ENCODE measurements at regions not wholly inside any gene's neighbourhood (a gene's known extent, or its start where the extent isn't known, plus 50 kb on each side); places are given as distances from the start of the nearest gene placed in this dataset.

DNA sequence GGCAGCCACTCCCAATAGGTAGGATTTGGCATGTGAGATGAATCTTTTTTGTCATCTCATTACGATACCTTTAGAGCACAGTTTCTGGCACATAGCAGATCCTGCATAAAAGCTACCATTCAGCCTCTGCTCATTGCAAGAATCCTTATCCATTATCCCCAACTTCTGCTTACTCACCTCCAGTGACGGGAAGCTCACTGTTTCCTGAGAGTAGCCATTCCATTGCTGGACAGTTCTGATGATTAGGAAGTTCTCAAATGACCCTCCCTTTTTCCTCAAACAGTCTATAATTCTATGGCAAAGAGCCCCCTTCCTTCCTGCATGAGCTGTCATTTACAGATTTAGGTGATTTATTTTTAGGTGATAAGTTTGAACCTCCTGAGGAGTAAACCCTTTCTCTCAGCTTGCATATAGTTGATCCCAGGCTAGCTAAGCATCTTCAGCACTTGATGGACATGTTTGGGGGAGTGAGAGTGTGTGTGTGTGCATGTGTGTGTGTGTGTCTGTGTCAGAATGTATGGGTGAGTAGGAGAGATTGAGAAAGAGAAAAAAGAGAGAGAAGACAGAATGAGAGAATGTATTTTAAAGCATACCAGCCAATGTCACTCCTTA, 109.7 kb downstream of the LSM3 start:
- no peak overlapping the region for H3K27ac ChIP-seq
- no peak overlapping the region for H3K9ac ChIP-seq (ENCODE audit: insufficient read length)
- TF ChIP-seq POLR2AphosphoS5 (IDR thresholded peaks at IDR 0.05; ENCODE audit: borderline replicate concordance, low read depth, low read length) (no peak), FOXP2 (optimal IDR thresholded peaks at IDR 0.05; ENCODE audit: control extremely low read depth, extremely low read length, insufficient read depth) (no peak), EZH2 (IDR thresholded peaks at IDR 0.05) (no peak)
- no peak overlapping the region for H3K4me3 ChIP-seq
- no peak for DNase-seq (ENCODE audit: low read depth, low spot score)
- no peaks in the 10 kb centered on the region for H3K9me3 ChIP-seq (ENCODE audit: low read depth, low read length)
- H3K36me3 ChIP-seq (ENCODE audit: insufficient read depth, low read length): no peaks in the 10 kb centered on the region

- Histone ChIP-seq H3K36me3 (ENCODE audit: insufficient read depth, low read length) (no peaks in the 10 kb centered on the region), H3K9me3 (ENCODE audit: low read depth, low read length) (no peaks in the 10 kb centered on the region), H3K9ac (ENCODE audit: insufficient read length) (no peak overlapping the region), H3K4me3 (no peak overlapping the region), H3K27ac (no peak overlapping the region)
- DNase-seq (ENCODE audit: low read depth, low spot score): no peak
- TF ChIP-seq EZH2 (IDR thresholded peaks at IDR 0.05): no peak
- no peak for TF ChIP-seq FOXP2 (optimal IDR thresholded peaks at IDR 0.05; ENCODE audit: control extremely low read depth, extremely low read length, insufficient read depth)
- TF ChIP-seq POLR2AphosphoS5 (IDR thresholded peaks at IDR 0.05; ENCODE audit: borderline replicate concordance, low read depth, low read length): no peak
Observed at GRCh38 chr3:14288833-14289451, 110.3 kb downstream of the LSM3 start.

DNA sequence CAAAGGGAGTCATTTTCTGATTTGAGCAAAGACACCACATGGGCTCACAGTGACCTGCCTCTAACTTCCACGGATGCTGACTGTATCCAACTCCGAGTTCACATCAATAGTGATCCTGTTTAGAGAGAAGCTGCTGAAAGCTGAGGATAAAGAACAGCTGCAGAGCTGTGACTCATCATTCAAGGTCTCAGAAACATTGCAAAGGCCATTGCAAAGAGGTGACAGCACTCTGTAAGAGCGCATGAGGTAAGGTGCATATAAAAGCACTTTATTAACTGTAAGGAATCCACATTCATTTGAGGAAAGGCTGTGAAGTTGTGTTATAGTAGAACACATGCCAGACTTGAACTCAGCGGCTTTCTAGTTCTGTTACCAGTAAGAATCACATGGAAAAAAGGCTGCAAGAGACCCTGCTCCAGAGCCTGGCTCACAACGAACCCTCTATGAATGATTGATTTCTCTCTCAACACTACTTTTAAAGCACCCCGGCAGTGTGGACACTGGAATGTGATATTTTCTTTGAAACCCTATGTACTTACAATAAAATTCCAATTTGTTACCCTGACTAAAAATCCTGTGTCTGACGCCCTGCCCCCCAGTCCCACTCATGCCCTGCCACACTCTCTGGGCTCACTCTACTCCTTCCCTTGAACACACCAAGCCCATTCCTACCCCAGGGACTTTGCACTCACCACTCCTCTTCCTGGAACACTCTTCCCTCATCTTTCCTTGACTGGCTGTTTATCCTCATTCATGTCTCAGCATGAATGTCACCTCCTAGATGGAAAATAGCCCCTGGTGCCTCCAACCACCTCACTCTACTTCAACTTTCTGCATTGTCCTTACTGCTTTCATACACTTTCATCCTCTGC, 111.2 kb downstream of the LSM3 start:
- Histone ChIP-seq H3K9ac (ENCODE audit: insufficient read length) (no peak overlapping the region), H3K36me3 (ENCODE audit: insufficient read depth, low read length) (no peaks in the 10 kb centered on the region), H3K9me3 (ENCODE audit: low read depth, low read length) (no peaks in the 10 kb centered on the region), H3K27ac (no peak overlapping the region), H3K4me3 (no peak overlapping the region)
- TF ChIP-seq FOXP2 (optimal IDR thresholded peaks at IDR 0.05; ENCODE audit: control extremely low read depth, extremely low read length, insufficient read depth) (no peak), POLR2AphosphoS5 (IDR thresholded peaks at IDR 0.05; ENCODE audit: borderline replicate concordance, low read depth, low read length) (no peak), EZH2 (IDR thresholded peaks at IDR 0.05) (no peak)
- DNase-seq (ENCODE audit: low read depth, low spot score): no peak

DNA sequence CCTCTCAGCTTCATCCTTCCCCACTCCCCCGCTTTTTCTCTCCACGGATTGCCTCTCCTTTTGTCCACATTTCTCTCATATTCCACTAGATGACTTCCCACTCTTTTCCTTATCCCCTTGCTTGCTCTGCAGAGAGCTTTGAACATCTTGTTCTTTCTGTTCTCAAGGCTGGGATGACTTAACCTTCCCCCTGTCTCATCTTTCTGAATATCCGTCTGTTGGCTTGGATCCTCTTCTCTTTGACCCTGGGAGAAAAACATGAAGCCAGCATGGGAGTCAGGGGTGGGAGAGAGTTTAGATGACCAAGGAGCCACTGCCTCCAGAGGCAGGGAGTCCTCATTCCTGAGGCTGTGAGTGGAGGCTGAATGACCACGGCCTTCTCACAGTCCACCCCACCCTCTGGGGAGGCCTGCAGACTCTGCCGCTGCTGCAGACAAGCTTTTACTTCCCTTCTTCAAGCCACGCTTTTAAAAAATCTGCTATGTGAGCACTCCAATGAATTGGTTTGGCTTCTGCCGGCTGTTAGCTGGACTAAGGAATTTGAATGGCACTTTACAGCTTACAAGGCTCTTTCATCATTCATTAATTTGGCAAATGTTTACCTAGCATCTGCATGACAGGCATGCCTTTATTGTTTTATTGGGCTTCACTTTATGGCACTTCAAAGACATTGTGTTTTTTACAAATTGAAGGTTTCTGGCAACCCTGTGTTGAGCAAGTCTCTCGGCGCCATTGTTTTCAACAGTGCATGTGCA, 111.6 kb upstream of the SLC6A6 start:
- no peak for DNase-seq (ENCODE audit: low read depth, low spot score)

DNA sequence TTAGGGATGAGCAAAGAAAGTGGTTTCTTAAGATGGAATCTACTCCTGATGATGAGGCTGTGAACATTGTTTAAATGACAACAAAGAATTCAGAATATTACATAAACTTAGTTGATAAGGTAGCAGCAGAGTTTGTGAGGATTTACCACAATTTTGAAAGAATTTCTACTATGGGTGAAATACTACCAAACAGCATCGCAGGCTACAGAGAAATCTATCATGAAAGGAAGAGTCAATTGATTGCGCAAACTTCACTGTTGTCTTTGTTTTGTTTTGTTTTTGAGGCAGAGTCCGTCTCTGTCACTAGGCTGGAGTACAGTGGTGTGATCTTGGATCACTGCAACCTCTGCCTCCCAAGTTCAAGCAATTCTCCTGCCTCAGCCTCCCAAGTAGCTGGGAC, 107.4 kb upstream of the SLC6A6 start:
- H3K9ac ChIP-seq (ENCODE audit: insufficient read length): no peak overlapping the region
- DNase-seq (ENCODE audit: low read depth, low spot score): no peak
- no peak overlapping the region for H3K27ac ChIP-seq
- no peak for TF ChIP-seq EZH2 (IDR thresholded peaks at IDR 0.05)
- no peak for TF ChIP-seq FOXP2 (optimal IDR thresholded peaks at IDR 0.05; ENCODE audit: control extremely low read depth, extremely low read length, insufficient read depth)
- no peak for TF ChIP-seq POLR2AphosphoS5 (IDR thresholded peaks at IDR 0.05; ENCODE audit: borderline replicate concordance, low read depth, low read length)
- H3K9me3 ChIP-seq (ENCODE audit: low read depth, low read length): no peaks in the 10 kb centered on the region
- H3K4me3 ChIP-seq: no peak overlapping the region
- H3K36me3 ChIP-seq (ENCODE audit: insufficient read depth, low read length): no peaks in the 10 kb centered on the region

More for the DNA sequence above, 111.6 kb upstream of the SLC6A6 start:
- no peak for TF ChIP-seq FOXP2 (optimal IDR thresholded peaks at IDR 0.05; ENCODE audit: control extremely low read depth, extremely low read length, insufficient read depth)
- TF ChIP-seq EZH2 (IDR thresholded peaks at IDR 0.05): no peak
- no peak for TF ChIP-seq POLR2AphosphoS5 (IDR thresholded peaks at IDR 0.05; ENCODE audit: borderline replicate concordance, low read depth, low read length)
- no peak overlapping the region for H3K4me3 ChIP-seq
- no peaks in the 10 kb centered on the region for H3K36me3 ChIP-seq (ENCODE audit: insufficient read depth, low read length)
- H3K27ac ChIP-seq: no peak overlapping the region
- no peaks in the 10 kb centered on the region for H3K9me3 ChIP-seq (ENCODE audit: low read depth, low read length)
- no peak overlapping the region for H3K9ac ChIP-seq (ENCODE audit: insufficient read length)

GRCh38 chr3:14295801-14296200, 106.6 kb upstream of the SLC6A6 start:
- DNase-seq (ENCODE audit: low read depth, low spot score): no peak
- Histone ChIP-seq H3K9me3 (ENCODE audit: low read depth, low read length) (no peaks in the 10 kb centered on the region), H3K4me3 (no peak overlapping the region), H3K9ac (ENCODE audit: insufficient read length) (no peak overlapping the region), H3K36me3 (ENCODE audit: insufficient read depth, low read length) (no peaks in the 10 kb centered on the region), H3K27ac (no peak overlapping the region)
- TF ChIP-seq FOXP2 (optimal IDR thresholded peaks at IDR 0.05; ENCODE audit: control extremely low read depth, extremely low read length, insufficient read depth) (no peak), POLR2AphosphoS5 (IDR thresholded peaks at IDR 0.05; ENCODE audit: borderline replicate concordance, low read depth, low read length) (no peak), EZH2 (IDR thresholded peaks at IDR 0.05) (no peak)

GRCh38 chr3:14297305-14297704, 105.1 kb upstream of the SLC6A6 start:
- Histone ChIP-seq H3K36me3 (ENCODE audit: insufficient read depth, low read length) (no peaks in the 10 kb centered on the region), H3K9ac (ENCODE audit: insufficient read length) (no peak overlapping the region), H3K4me3 (no peak overlapping the region), H3K9me3 (ENCODE audit: low read depth, low read length) (no peaks in the 10 kb centered on the region), H3K27ac (no peak overlapping the region)
- TF ChIP-seq FOXP2 (optimal IDR thresholded peaks at IDR 0.05; ENCODE audit: control extremely low read depth, extremely low read length, insufficient read depth) (no peak), POLR2AphosphoS5 (IDR thresholded peaks at IDR 0.05; ENCODE audit: borderline replicate concordance, low read depth, low read length) (no peak), EZH2 (IDR thresholded peaks at IDR 0.05) (no peak)
- DNase-seq (ENCODE audit: low read depth, low spot score): no peak

Data from SK-N-MC (cell line).